Muscle of leg (tissue), 3 donors: ENCODE measurements at regions not wholly inside any gene's neighbourhood (a gene's known extent, or its start where the extent isn't known, plus 50 kb on each side); places are given as distances from the start of the nearest gene placed in this dataset.

Experiments
- DNase-seq: peaks from one replicate; pipeline ENCODE4 v3.0.0; 2013
- H3K27ac ChIP-seq: one replicate; pipeline ENCODE4 v1.5.1; 2013; ENCODE audit warnings: mild to moderate bottlenecking, low read length, control low read depth
- H3K27me3 ChIP-seq: one replicate; pipeline ENCODE4 v1.6.1; 2013; ENCODE audit warnings: low read length; ENCODE audit not compliant: control insufficient read depth, insufficient read depth
- H3K36me3 ChIP-seq: one replicate; pipeline ENCODE4 v1.6.1; 2013; ENCODE audit warnings: low read length; ENCODE audit not compliant: control insufficient read depth, insufficient read depth
- H3K4me1 ChIP-seq: one replicate; pipeline ENCODE4 v1.6.1; 2013; ENCODE audit warnings: low read length; ENCODE audit not compliant: control insufficient read depth, insufficient read depth
- H3K4me3 ChIP-seq: one replicate; pipeline ENCODE4 v1.5.1; 2013; ENCODE audit warnings: low read length, control low read depth
- H3K9me3 ChIP-seq: replicated peaks from 2 replicates; pipeline ENCODE4 v1.6.1; 2013; ENCODE audit warnings: low read depth, low read length; ENCODE audit not compliant: control insufficient read depth
- WGBS: methylation state at CpG from one replicate; pipeline ENCODE4 v1.1.5; 2013; ENCODE audit warnings: missing lambda C conversion rate; ENCODE audit not compliant: insufficient coverage; 5-methylcytosine and 5-hydroxymethylcytosine counted together

DNA sequence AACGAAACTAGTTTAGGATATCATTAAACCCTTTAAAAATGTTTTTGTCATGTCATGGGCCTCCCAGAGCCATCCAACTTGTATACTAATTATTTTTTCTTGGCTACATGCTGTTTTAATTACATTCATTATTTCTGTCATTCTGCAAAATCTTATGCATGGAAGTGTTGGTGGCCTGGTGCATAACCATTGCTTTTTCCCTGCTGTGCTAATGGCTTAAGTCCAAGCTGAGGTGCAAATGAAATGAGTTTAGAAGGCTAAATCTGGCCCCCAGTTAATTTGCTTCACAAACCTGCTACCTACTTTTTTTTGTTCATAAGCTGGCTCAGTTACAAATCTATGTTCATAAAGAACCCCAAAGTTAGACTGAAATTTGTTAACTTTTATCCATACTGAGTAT lies 1249.9 kb downstream of the EPHA7 start:
- Histone ChIP-seq H3K4me3 (no peak overlapping the region), H3K4me1 (peaks cover under 1% of the 10 kb centered on the region), H3K27ac (no peak overlapping the region), H3K9me3 (peaks cover 2% of the 10 kb centered on the region), H3K36me3 (no peaks in the 10 kb centered on the region), H3K27me3 (no peaks in the 10 kb centered on the region)
- DNase-seq = no peak
- WGBS = no CpG with 5 or more reads among the region's 1 CpG

DNA sequence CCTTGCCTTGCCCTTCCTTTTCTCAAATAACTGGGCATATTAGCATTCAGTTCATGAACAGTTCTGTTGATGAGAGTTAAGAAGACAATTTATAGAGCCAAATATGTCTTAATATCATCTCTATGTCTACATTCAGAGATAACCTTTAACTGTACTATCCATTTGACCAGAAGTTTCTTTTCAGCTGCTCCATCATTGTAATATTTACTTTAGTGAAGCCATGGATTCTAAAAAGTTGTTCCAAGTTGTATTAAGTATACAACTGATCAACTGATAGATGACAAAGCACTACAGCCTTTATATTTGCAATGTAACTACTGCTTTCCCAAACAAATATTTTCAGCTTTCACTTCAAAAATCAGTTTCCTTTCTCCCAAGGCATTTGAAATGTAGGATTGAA lies 1252.7 kb downstream of the EPHA7 start:
- no peaks in the 10 kb centered on the region for H3K27me3 ChIP-seq
- H3K4me3 ChIP-seq = no peak overlapping the region
- no peaks in the 10 kb centered on the region for H3K4me1 ChIP-seq
- no peak for DNase-seq
- H3K36me3 ChIP-seq = no peaks in the 10 kb centered on the region
- peaks cover 2% of the 10 kb centered on the region for H3K9me3 ChIP-seq
- no peak overlapping the region for H3K27ac ChIP-seq

DNA sequence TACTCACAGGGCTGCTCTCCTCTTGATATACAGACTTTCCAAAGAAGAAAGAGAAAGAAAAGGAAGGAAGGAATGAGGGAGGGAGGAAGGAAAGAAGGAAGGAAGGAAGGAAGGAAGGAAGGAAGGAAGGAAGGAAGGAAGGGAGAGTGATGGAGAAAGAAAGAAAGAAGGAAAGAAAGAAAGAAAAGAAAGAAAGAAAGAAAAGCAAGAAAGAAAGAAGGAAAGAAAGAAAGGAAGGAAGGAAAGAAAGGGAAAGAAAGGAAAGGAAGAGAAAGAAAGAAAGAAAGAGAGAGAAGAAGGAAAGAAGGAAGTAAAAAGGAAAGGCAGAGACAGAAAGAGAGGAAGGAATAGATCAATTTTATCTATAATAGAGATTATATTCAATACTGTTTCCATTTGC lies 1257.4 kb downstream of the EPHA7 start:
- Histone ChIP-seq H3K4me3 (no peak overlapping the region), H3K36me3 (no peaks in the 10 kb centered on the region), H3K27me3 (no peaks in the 10 kb centered on the region), H3K4me1 (no peaks in the 10 kb centered on the region), H3K27ac (no peak overlapping the region), H3K9me3 (peaks cover 2% of the 10 kb centered on the region)
- no peak for DNase-seq

- Histone ChIP-seq H3K4me3 (no peak overlapping the region), H3K4me1 (no peaks in the 10 kb centered on the region), H3K9me3 (peaks cover 2% of the 10 kb centered on the region), H3K27me3 (no peaks in the 10 kb centered on the region), H3K27ac (no peak overlapping the region), H3K36me3 (no peaks in the 10 kb centered on the region)
- DNase-seq = no peak
- no CpG with 5 or more reads among the region's 3 CpGs for WGBS
Measured at GRCh38 chr6:92160226-92160625, 1259.1 kb downstream of the EPHA7 start.

DNA sequence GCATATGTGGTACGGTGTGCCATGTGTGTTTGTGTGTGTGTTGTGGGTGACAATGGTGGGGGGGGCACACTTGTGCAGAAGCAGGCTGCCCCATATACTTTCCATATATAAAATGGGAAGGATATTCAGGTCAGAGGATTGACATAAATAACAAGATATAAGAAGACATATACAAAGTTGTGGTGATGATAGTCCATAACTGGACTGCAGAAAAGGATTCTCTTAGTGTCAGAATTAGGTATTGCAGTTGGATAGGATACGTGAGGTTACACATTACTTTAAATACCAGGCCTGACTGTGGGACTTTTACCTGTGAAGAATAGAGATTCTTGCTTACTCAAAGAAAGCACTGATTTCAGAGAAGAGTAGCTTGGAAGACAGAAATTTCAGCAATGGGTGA lies 1260.3 kb downstream of the EPHA7 start:
- Histone ChIP-seq H3K4me1 (no peaks in the 10 kb centered on the region), H3K36me3 (no peaks in the 10 kb centered on the region), H3K27ac (no peak overlapping the region), H3K27me3 (no peaks in the 10 kb centered on the region), H3K9me3 (no peaks in the 10 kb centered on the region), H3K4me3 (no peak overlapping the region)
- no peak for DNase-seq
- no CpG with 5 or more reads among the region's 2 CpGs for WGBS

DNA sequence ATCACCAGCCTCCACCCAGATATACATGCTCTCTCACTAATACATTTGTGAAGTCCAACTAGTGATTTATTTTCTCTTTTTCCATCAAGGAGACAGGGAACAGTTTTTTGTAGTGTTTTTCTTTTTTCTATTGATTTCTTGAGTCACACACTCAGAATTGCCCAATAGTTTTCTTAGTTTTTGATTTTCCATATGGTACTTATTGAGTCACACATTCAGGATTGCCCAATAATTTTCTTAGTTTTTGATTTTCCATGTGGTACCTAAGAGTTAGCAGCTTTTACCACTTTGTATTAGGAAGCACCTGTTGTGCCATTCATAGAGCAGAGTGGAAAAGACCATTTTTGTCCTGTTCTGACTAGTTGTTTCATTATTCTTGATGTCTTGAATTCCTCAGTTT lies 1268.8 kb downstream of the EPHA7 start:
- no peaks in the 10 kb centered on the region for H3K9me3 ChIP-seq
- H3K36me3 ChIP-seq = no peaks in the 10 kb centered on the region
- H3K4me1 ChIP-seq = no peaks in the 10 kb centered on the region
- H3K27ac ChIP-seq = no peak overlapping the region
- DNase-seq = no peak
- no peaks in the 10 kb centered on the region for H3K27me3 ChIP-seq
- H3K4me3 ChIP-seq = no peak overlapping the region

DNA sequence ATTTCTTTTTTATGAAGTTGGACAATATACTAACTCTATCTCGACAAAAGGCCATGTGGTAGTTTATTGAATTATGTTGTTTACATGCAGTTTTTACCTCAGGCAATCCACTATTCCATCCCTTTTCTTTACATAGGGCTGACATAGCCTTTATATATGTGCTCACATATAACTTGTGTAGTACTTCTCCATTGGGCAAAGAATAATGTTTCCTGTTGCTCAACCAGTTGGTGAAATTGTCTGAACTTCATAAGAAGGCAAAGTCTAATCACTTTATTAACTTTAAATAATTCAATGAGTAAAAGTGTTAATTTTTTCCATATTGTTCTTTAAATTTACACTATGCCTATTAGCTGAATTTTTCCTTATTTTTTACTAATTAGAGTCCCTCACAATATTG lies 1272.1 kb downstream of the EPHA7 start:
- no peak for DNase-seq
- Histone ChIP-seq H3K4me3 (no peak overlapping the region), H3K27ac (no peak overlapping the region), H3K36me3 (no peaks in the 10 kb centered on the region), H3K9me3 (no peaks in the 10 kb centered on the region), H3K27me3 (no peaks in the 10 kb centered on the region), H3K4me1 (no peaks in the 10 kb centered on the region)
- no CpG with 5 or more reads among the region's 1 CpG for WGBS

DNA sequence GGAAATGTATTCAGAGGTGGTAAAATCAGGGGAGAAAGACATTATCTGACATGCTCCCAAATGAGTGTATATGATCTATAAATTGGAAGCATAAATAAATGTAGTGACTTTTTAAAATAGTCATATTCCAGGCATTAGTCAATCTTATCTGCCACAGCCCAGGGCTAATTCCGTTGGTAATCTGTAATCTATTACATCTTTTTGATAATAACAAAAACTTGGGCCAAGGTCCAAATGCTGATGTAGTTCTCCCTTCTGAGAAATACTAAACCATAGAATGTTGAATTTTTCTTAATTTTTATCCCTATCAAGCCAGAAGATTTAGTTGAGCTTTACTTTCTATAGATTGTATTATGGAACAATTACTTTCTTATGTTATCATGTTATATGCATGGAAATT lies 1279.8 kb downstream of the EPHA7 start:
- H3K4me1 ChIP-seq = no peaks in the 10 kb centered on the region
- H3K9me3 ChIP-seq = no peaks in the 10 kb centered on the region
- H3K36me3 ChIP-seq = no peaks in the 10 kb centered on the region
- H3K27me3 ChIP-seq = no peaks in the 10 kb centered on the region
- WGBS = no CpG with 5 or more reads among the region's 1 CpG
- no peak overlapping the region for H3K4me3 ChIP-seq
- DNase-seq = peak; percentile 43
- H3K27ac ChIP-seq = no peak overlapping the region

GRCh38 chr6:92132957-92133356 lies 1286.4 kb downstream of the EPHA7 start:
- no peaks in the 10 kb centered on the region for H3K27me3 ChIP-seq
- no peak overlapping the region for H3K27ac ChIP-seq
- H3K4me1 ChIP-seq = no peaks in the 10 kb centered on the region
- H3K36me3 ChIP-seq = no peaks in the 10 kb centered on the region
- no peaks in the 10 kb centered on the region for H3K9me3 ChIP-seq
- DNase-seq = no peak
- no peak overlapping the region for H3K4me3 ChIP-seq
- WGBS = no CpG with 5 or more reads among the region's 2 CpGs

DNA sequence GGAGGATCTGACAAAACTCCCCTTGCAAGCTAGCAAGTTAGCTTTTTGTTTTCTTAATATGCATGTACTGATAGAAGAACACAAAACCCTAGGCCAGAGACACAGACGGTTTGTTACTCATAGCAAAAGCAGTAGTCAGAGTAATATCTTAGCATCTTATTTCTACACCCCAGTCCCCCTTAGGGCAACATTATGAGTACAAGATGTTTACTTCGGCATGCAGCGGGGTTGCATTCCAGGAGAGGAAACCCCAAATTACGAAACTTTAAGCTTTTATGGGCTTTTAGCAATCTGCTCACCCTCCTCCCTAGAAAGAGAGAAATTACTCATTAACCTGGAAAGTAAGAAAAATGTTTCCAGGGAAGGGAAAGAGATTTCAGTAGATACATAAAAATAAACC lies 1286.9 kb downstream of the EPHA7 start:
- H3K9me3 ChIP-seq = no peaks in the 10 kb centered on the region
- no CpG with 5 or more reads among the region's 4 CpGs for WGBS
- H3K27ac ChIP-seq = no peak overlapping the region
- H3K27me3 ChIP-seq = no peaks in the 10 kb centered on the region
- H3K4me1 ChIP-seq = no peaks in the 10 kb centered on the region
- no peaks in the 10 kb centered on the region for H3K36me3 ChIP-seq
- H3K4me3 ChIP-seq = no peak overlapping the region
- no peak for DNase-seq

DNA sequence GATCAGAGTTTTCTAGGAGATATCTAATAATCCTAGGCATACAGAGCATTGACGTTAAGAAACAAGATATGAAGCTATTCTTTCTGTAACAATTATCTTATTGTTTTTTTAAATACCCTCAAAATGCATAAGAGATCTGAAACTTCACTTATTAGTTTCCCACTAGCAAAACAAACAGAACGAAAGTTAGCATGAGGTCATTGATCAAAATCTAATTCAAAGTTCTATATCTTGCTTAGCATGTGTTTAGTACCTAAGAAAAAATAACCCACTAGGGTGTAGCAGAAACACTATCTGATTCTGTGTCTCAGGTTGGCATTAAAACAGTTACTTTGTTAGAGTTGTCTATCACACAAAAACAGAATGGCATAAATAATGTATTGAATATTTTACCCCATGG lies 1288.4 kb downstream of the EPHA7 start:
- Histone ChIP-seq H3K27me3 (no peaks in the 10 kb centered on the region), H3K36me3 (no peaks in the 10 kb centered on the region), H3K27ac (no peak overlapping the region), H3K4me1 (no peaks in the 10 kb centered on the region), H3K4me3 (no peak overlapping the region), H3K9me3 (no peaks in the 10 kb centered on the region)
- no peak for DNase-seq
- WGBS = no CpG with 5 or more reads among the region's 2 CpGs
